ENCODE measurements at regions not wholly inside any gene's neighbourhood (a gene's known extent, or its start where the extent isn't known, plus 50 kb on each side); places are given as distances from the start of the nearest gene placed in this dataset.

DNA sequence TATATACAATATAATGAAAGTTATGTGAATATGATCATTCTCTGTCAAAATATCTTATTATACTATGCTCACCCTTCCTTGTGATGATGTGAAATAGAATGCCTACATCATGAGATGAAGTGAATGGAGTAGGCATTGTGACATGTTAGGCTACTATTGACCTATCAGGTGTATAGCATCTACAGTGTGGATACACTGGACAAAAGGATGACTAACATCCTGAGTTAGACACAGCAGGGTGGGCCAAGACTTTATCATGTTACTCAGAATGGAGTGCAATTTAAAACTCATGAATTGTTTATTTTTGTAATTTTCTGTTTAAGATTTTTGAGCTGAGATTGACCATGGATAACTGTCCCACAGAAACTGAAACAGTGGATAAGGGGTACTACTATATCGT lies 53.4 kb upstream of the NAV3 start:
- Mint-ChIP-seq H3K9me3 (no peaks in the 10 kb centered on the region), H3K4me3 (no peak overlapping the region), H3K27ac (no peak overlapping the region), H3K27me3 (no peaks in the 10 kb centered on the region), H3K4me1 (no peaks in the 10 kb centered on the region), H3K36me3 (no peaks in the 10 kb centered on the region)
- ATAC-seq = no peak

DNA sequence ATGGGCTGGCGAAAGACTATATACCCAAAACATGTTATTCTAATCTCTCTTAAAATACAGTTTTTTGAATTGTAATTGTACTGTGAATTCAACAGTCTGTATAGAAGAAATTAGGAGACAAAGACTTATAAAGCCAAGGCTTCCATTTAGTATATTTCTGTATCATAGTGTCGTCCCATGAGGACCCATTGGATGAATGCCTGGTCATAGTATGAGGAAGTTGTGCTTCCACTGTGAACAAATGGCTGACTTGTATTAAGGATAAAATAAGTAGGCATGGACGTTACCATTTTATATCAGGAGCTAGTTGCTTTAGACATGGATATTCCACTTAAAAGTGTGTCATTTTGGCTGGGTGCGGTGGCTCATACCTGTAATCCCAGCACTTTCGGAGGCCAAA lies 55.9 kb upstream of the NAV3 start:
- no peaks in the 10 kb centered on the region for H3K9me3 Mint-ChIP-seq
- no peaks in the 10 kb centered on the region for H3K36me3 Mint-ChIP-seq
- ATAC-seq = no peak
- H3K4me1 Mint-ChIP-seq = no peaks in the 10 kb centered on the region
- H3K27ac Mint-ChIP-seq = no peak overlapping the region
- no peak overlapping the region for H3K4me3 Mint-ChIP-seq
- H3K27me3 Mint-ChIP-seq = no peaks in the 10 kb centered on the region

DNA sequence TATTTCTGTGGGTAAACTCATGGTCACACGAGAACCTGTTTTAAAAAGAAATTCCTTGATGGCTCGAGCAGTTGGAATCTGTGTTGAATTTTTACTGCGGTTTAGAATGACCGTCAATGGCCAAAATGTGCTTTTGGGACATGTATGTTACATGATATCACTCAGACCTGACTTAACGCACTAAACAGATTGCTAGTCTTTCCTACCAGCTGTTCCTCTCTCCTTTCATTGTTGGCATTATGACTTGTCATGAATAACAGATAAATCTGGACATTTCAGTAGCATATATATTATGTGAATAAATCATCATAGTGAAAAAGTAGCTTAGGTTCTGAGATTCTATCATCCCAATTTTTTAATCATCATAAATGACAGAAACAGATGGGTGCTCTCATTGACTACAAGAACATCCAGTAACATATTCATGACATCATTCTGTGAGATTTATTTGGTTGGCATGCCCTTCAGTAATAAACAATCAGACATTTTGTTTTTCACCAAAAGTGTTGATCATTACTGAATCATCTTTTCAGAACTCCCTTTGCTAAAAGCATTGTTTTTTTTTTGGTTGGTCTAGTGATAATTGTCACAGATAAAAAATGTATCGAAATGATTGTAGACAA lies 57.9 kb upstream of the NAV3 start:
- no peaks in the 10 kb centered on the region for H3K36me3 Mint-ChIP-seq
- H3K4me3 Mint-ChIP-seq = no peak overlapping the region
- H3K9me3 Mint-ChIP-seq = peaks cover 3% of the 10 kb centered on the region
- no peak for ATAC-seq
- no peak overlapping the region for H3K27ac Mint-ChIP-seq
- H3K4me1 Mint-ChIP-seq = no peaks in the 10 kb centered on the region
- no peaks in the 10 kb centered on the region for H3K27me3 Mint-ChIP-seq

DNA sequence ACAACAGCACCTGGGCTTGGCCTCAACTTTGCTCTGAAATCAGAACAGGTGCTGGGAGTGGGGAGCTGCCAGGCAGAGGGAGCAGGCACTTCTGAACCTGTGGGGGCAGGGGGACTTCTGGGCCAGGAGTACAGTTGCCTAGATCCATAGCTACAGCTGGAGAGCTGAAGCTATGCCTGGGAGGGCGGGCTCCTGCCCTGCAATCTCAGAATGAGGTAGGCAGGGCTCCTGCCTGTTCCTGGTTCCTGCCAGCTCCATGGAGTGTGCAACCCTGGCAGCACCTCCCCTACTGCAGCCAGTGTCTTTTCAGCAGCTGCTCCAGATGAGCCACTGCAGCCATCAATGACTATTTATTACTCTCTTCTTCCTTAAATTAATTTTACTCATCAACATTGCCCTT lies 62.1 kb upstream of the NAV3 start:
- Mint-ChIP-seq H3K4me3 (no peak overlapping the region), H3K4me1 (no peaks in the 10 kb centered on the region), H3K27me3 (no peaks in the 10 kb centered on the region), H3K36me3 (no peaks in the 10 kb centered on the region), H3K9me3 (peaks cover 10% of the 10 kb centered on the region), H3K27ac (no peak overlapping the region)
- ATAC-seq = no peak

DNA sequence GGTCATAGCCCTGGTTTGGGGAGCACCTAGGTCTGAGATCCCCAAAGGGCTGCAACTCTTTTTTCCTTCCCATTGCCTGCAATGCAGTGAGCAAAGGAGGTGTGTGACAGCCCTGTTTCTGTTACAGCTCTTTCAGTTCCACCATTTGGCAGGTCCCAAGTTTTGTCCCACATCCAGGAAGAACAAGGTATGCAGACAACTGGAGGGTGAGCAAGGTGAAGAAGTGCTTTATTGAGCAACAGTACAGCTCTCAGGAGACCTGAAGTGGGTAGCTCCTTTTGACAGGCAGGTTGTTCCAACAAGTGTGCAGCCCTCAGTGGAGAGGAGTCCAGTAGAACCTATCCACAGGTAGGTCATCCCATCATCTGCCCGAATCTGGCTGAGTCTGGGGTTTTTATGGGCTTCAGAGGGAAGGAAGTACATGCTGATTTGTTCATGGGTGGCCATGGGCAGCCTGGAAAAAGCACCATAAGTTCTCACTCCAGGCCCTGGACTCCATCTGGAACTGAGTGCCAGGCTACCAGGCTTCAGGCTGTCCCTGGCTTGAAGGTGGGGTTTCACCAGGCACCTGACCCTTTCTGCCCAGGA lies 62.8 kb upstream of the NAV3 start:
- Mint-ChIP-seq H3K36me3 (no peaks in the 10 kb centered on the region), H3K4me1 (no peaks in the 10 kb centered on the region), H3K4me3 (no peak overlapping the region), H3K27ac (no peak overlapping the region), H3K27me3 (no peaks in the 10 kb centered on the region), H3K9me3 (peaks cover 10% of the 10 kb centered on the region)
- ATAC-seq = no peak

DNA sequence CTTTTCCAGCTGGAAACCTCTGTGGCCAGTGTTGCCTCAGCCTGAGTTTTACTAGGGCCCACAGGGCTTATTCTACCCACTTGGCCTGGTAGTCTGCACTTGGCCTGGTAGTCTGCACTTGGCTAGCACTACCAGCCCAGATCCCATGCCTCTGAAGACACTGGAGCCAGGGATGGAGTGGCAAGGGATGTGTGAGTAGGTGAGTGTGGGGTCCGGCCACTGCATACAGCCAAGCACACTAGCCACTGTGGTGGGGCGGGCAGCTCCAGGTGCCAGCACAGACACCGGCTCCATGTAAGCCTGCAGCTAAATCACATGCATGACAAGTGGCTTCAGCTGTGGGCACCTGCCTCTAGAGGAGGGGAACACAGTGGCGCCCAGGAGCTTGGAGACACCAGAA lies 63.4 kb upstream of the NAV3 start:
- no peaks in the 10 kb centered on the region for H3K36me3 Mint-ChIP-seq
- H3K27me3 Mint-ChIP-seq = no peaks in the 10 kb centered on the region
- no peak for ATAC-seq
- no peak overlapping the region for H3K27ac Mint-ChIP-seq
- no peaks in the 10 kb centered on the region for H3K4me1 Mint-ChIP-seq
- H3K9me3 Mint-ChIP-seq = peaks cover 10% of the 10 kb centered on the region
- no peak overlapping the region for H3K4me3 Mint-ChIP-seq

DNA sequence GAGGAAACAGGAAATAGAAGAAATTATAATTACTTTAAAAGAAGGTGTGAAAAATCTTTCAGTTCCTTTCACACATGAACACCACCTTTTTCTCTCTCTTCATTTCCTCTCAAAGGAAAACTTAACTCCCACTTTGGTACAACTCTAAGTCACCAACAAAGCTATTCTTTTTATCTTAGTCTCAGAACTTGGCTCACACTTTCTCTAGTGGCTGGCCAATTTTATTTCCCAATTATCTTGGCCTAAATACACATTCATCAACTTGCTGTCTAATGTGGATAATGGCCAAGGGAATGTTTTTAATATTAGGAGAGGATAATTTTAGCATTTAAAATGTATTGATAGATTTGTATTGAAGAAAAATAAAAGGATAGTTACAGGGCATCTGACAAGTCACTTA lies 64.5 kb upstream of the NAV3 start:
- no peaks in the 10 kb centered on the region for H3K36me3 Mint-ChIP-seq
- H3K4me1 Mint-ChIP-seq = no peaks in the 10 kb centered on the region
- H3K27ac Mint-ChIP-seq = no peak overlapping the region
- no peak overlapping the region for H3K4me3 Mint-ChIP-seq
- H3K27me3 Mint-ChIP-seq = no peaks in the 10 kb centered on the region
- H3K9me3 Mint-ChIP-seq = peaks cover 10% of the 10 kb centered on the region
- ATAC-seq = no peak

DNA sequence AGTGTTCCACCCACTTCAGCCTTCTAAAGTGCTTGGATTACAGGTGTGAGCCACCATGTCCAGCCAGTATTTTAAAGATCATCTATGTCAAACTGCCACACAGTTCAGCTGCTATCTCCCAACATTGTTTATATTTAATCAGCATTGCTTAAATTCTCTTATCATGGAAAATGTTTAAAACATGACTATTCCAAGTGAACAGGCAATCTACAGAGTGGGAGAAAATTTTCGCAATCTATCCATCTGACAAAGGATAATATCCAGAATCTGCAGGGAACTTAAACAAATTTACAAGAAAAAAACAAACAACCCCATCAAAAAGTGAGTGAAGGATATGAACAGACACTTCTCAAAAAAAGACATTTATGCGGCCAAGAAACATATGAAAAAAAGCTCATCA lies 69.4 kb upstream of the NAV3 start:
- ATAC-seq = no peak

DNA sequence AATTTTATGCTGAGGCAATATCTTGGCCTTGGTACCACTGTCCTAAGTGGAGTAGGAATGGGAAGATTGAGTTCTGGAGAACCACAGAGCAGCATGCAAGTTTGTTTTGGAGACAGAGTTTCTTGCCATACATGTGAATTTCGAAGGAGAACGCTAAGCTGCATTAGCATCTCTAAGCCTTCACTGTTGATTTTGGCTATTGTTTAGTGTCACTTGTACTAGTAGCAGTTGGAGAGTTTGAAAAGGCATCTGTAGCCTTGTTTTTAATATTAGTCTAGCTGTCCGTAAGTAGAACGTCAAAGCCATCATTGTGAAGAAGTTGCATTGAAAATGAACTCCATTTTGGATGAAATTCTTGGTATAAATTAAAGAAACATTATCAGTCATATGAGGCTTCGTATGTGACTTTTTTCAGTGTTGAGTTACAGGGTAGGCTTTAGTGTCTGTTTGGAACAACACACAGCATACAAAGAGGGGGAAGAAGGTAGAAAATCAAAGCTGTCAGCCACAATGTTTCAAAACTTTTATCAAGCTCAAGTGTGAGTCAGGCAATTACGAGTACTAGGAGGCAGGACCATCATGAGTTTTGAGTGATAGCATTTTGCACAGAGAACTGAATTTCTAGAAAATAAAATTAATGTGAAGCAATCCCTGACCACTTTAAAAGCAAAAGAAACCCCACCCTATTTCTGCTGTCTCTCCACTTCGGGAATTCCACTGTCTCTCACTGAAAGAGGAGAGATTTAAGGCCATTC lies 70.2 kb upstream of the NAV3 start:
- Mint-ChIP-seq H3K27me3 (no peaks in the 10 kb centered on the region), H3K4me3 (no peak overlapping the region), H3K36me3 (no peaks in the 10 kb centered on the region), H3K4me1 (no peaks in the 10 kb centered on the region), H3K9me3 (peaks cover 5% of the 10 kb centered on the region), H3K27ac (no peak overlapping the region)
- ATAC-seq = no peak

More for the DNA sequence above, 69.4 kb upstream of the NAV3 start:
- no peak overlapping the region for H3K4me3 Mint-ChIP-seq
- no peaks in the 10 kb centered on the region for H3K27me3 Mint-ChIP-seq
- H3K9me3 Mint-ChIP-seq = peaks cover 7% of the 10 kb centered on the region
- H3K4me1 Mint-ChIP-seq = no peaks in the 10 kb centered on the region
- H3K27ac Mint-ChIP-seq = no peak overlapping the region
- H3K36me3 Mint-ChIP-seq = no peaks in the 10 kb centered on the region

DNA sequence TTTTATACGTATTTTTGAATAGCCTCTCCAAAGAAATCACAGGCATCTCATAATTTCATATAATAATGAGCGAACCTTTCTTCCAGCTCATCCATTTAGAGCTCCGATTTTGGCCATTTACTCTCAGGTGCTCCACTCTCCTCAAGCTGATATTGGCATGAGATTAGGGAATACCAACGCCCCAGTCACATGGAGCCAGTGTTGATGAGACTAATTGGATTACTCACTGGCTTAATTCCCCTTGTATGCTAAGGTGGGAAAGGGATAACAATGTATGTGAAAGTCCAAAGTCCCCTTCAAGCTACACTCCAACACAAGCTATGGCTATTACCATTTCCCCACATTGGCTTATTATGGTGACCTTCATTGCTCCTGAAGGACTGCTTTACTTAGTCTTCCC lies 76.6 kb upstream of the NAV3 start:
- no peak overlapping the region for H3K27ac Mint-ChIP-seq
- H3K4me3 Mint-ChIP-seq = no peak overlapping the region
- no peak for ATAC-seq
- H3K4me1 Mint-ChIP-seq = no peaks in the 10 kb centered on the region
- no peaks in the 10 kb centered on the region for H3K27me3 Mint-ChIP-seq
- H3K36me3 Mint-ChIP-seq = no peaks in the 10 kb centered on the region
- peaks cover 2% of the 10 kb centered on the region for H3K9me3 Mint-ChIP-seq

DNA sequence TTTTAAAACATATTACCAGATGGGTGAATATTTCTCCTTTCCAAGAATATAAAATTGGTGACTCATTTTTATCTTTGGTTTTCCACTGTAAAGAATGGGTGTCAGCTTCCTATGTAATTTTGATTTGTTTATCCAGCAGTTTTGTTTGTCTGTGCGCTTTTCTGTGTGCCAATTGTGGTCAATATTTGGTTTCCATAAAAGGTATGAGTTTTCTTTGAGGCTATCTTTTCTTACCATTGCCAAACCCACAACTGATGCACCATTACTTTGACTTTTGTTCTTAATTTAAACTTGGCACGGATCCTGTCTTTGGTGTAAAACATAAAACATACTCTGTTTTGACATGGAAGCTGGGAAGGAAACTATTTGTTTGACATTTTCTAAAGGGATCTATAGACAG lies 78.8 kb upstream of the NAV3 start:
- ATAC-seq = no peak
- Mint-ChIP-seq H3K27ac (no peak overlapping the region), H3K9me3 (peaks cover 5% of the 10 kb centered on the region), H3K27me3 (no peaks in the 10 kb centered on the region), H3K36me3 (no peaks in the 10 kb centered on the region), H3K4me1 (no peaks in the 10 kb centered on the region), H3K4me3 (no peak overlapping the region)

DNA sequence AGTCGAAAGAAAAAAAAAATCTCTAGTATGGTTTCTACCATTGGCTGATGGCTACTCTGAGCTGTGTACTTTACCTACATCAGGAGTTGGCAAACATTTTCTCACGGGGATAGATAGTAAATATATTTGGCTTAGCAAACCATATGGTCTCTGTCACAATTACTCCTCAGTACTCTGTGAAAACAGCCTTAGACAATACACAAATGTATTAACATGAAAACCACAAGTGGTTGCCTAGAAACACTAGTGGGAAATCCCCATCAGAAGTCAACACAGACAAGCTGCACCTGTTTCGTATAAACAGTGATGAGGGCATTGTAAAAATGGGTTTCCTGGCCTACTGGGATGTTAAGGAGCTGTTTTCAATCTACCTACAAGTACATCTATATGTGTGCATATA lies 84.6 kb upstream of the NAV3 start:
- Mint-ChIP-seq H3K36me3 (no peaks in the 10 kb centered on the region), H3K4me3 (no peak overlapping the region), H3K27ac (peak overlapping the region; percentile 27), H3K9me3 (peaks cover 3% of the 10 kb centered on the region), H3K4me1 (peaks cover 17% of the 10 kb centered on the region), H3K27me3 (no peaks in the 10 kb centered on the region)
- ATAC-seq = peak; percentile 90

DNA sequence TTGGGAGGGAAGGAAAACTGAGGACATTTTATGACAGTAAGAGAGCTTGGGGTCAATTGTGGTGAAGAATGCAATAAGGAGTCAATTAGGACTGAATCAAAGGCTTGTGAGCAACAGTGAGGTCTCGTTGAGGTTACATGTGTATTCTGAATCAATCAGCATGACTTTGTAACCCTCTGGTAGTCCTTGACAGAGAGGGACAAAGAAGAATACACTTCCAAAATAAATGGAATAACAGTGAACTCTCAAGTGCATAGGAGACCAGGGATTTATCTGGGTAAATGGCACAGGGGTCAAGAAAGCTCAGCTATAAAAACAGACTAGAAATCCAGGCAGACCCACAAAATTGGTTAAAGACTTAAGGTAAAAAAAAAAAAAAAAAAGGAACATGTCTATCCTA lies 85.1 kb upstream of the NAV3 start:
- no peak overlapping the region for H3K4me3 Mint-ChIP-seq
- ATAC-seq = no peak
- H3K36me3 Mint-ChIP-seq = no peaks in the 10 kb centered on the region
- H3K4me1 Mint-ChIP-seq = peaks cover 17% of the 10 kb centered on the region
- no peaks in the 10 kb centered on the region for H3K27me3 Mint-ChIP-seq
- peaks cover 3% of the 10 kb centered on the region for H3K9me3 Mint-ChIP-seq
- no peak overlapping the region for H3K27ac Mint-ChIP-seq

DNA sequence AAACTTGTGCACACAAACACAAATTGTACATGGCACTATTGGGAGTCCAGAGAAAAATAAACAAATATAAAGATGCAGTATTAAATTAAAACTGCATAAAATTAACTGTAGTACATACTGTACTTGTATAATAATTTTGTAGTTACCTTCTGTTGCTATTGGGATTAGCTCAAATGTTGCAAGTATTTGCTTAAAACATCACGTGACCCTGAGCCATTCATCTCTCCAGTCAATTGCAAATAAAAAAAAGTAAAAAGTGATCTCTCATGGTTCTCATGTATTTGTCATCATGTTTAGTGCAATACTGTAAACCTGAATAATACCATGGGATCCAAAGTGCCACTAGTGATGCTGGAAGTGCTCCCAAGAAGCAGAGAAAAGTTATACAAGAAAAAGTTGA lies 88.1 kb upstream of the NAV3 start:
- Mint-ChIP-seq H3K27me3 (no peaks in the 10 kb centered on the region), H3K27ac (no peak overlapping the region), H3K4me3 (no peak overlapping the region), H3K4me1 (peaks cover 17% of the 10 kb centered on the region), H3K36me3 (no peaks in the 10 kb centered on the region), H3K9me3 (no peaks in the 10 kb centered on the region)
- ATAC-seq = no peak

DNA sequence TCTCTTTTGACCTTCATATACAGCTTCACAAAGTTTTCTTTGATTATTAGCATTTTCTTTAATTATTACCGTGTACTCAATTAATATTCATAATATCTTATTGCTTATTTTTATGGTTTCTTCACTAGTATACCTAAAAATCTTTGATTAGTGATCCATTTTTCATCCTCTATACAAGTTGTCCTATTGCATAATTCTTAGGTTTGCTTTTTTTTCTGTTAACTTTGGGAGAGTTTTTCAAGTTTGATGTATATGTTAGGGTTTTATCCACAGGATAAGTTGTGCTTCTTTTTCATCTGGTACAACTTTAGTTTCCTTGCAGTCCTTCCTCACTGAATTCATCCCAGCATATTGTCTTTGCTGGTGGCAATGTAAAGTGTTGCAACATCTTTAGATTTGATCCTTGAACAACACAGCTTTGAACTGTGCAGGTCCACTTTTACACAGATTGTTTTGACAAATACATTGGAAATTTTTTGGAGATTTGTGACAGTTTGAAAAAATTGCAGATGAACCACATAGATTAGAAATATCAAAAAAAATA lies 88.6 kb upstream of the NAV3 start:
- Mint-ChIP-seq H3K9me3 (no peaks in the 10 kb centered on the region), H3K27ac (no peak overlapping the region), H3K27me3 (no peaks in the 10 kb centered on the region), H3K4me1 (peaks cover 17% of the 10 kb centered on the region), H3K4me3 (no peak overlapping the region), H3K36me3 (no peaks in the 10 kb centered on the region)
- no peak for ATAC-seq

Measured in stimulated activated memory B cell treated with anti-CD40 and anti-IgM and Interleukin-4, amounts not matched to agents 10 μg/mL and 1 μg/mL and 100 μg/mL, for 72 hours (primary cell).